IPS DF 4.7 (cell line): ENCODE measurements at regions not wholly inside any gene's neighbourhood (a gene's known extent, or its start where the extent isn't known, plus 50 kb on each side); places are given as distances from the start of the nearest gene placed in this dataset.
"Not testable (repeated sequence)": the region's sequence is repeated elsewhere in the genome, so short reads cannot be mapped to it uniquely, and the experiment has no call there.

Experiments used
- DNase-seq: peaks from one replicate; pipeline ENCODE4 v3.0.0-alpha.2; 2013; ENCODE audit warnings: low spot score; ENCODE audit errors: extremely low read depth

DNA sequence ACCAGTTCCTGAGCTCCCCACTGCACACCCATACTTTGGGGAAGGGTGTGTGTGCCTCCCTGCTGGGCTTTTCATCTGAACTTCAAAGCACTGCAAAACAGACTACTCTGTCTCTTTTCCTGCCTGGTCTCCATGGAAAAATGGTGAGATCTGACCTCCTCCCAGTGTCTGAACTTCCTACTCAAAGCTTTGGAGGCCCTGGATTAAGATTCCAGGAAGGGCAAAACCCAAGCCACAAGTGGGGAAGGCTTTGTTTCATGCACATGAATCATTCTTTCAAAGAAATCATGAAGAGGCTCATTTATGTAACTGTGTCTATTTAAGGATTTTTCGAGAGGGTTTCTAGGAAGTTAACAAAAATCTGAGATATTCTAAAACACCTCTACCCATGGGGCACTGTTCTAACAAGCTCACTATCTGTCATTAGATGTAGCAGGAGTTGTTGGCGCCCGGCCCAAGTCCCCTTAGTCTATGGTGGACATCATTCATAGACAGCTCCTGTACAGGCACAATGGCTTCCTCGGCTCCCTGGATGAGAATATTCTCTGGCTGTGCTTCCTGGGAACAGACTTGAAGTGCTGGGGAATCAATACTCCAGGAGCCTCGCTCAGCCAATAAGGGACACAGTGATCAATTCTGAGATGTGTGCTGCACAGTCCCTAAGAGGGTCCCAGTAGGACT, 224.0 kb downstream of the KTN1 start:
- DNase-seq, result no peak

DNA sequence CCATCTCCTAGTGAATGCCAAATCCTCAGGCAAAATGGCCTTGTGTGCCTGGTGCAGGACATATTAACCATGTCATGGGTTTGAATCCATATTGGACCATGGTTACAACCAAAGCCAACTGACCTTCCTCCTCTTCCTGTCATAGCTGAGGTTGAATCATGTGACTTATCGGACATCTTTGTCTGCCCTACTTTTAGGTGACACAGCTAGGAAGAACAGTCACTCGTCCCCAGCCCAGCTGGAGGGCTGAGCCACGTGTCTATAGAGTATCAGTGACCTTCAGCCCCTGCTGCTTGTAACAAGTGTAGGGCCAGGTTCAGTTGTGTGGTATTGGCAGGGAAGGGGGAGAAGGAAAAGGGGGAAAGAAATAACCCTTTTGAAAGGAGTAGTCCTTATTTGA, 225.2 kb downstream of the KTN1 start:
- no peak for DNase-seq

DNA sequence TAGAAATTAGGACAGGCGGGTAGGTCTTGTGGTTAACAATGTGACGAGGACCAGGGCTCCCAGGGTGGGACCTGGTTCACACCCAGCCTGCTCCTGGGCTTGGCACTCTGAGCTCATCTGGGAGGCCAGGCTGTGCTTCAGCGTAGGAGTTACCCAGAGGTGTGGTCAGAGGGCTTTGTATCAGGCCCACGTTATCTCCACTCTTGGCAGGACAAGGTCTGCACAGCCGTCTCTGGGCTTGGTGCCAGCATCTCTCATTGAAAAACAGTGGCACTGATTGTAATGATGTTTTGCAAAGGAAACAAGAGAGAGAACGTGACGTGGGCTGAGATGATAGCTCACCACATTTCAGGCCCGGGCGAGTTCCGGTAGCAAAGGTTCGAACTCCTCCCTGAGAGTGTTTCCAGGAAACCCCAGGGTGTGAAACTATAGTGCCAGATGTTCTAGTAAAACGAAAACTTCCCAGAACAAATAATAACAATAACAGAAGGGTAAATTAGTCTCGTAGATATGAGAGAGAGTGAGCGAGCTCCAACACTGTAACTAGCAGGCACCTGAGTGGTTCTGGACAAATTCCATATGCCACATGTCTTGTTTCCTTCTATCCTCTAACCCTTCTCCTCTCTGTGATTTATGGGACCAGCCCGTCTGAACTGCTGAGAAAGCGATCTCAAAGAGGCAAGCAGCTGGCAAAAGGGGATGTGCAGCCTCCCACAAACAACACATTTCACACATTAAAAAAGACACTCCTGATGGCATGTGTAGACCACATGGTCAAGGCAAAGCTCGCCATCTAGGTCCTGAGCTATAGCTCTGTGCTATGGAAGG, 227.3 kb downstream of the KTN1 start:
- DNase-seq, result no peak

GRCh38 chr14:55807881-55808379, 227.9 kb downstream of the KTN1 start:
- DNase-seq, result no peak

GRCh38 chr14:55813630-55814029, 233.6 kb downstream of the KTN1 start:
- no peak for DNase-seq

DNA sequence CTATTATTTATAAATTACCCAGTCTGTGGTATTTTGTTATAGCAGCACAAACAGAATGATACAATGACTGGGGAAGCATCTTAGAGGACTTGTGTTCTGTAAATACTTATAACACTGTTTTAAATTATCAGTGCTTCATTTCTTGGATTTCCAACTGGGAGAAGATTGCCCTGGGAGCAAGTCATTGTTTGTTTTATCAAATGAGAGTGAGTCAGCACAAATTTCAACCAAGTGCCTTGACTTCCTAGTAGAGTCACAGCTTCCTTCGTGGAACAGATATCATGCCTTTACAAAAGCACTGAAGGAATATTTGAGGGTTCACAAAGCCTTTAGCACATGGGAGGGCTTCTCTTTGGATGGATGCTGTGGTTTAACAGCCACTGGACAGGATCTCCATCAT, 234.1 kb downstream of the KTN1 start:
- DNase-seq, result no peak

DNA sequence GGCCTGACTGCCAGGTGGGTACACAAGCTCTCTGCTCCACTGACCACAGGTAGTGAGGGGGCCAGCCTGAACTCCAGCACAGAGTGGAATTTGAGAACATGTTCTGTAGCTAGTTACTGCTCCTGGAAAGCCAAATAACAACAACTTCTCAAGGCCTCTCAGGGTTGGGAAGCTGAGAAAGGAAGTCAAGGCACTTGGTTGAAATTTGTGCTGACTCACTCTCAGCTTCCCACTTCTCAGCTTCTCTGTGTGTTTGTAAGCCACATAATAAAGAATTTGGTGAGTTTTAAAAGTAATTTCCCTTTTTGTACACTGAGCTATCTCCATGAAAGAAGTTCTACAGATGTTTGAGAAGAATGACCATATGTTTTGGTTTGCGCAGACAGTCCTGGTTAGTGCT, 234.9 kb downstream of the KTN1 start:
- DNase-seq, result no peak

DNA sequence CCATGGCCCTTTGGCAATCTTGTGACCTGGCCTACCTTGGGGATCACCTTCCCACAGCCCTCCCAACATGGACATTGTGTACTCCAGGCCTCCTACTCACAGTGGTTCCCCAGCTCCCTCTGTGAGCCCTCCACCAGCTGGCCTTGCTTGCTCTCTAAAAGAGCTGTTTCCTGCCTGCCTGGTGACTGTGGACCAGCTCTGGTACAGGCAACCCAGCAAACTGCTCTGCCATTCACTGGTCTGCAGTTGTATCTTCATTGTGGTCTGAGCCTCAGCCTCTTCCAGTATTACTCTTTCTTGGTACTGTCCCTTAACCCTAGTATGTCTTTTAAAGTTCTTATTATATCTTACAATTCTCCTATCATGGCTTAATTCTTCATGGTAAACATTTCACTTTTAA, 236.2 kb downstream of the KTN1 start:
- no peak for DNase-seq

DNA sequence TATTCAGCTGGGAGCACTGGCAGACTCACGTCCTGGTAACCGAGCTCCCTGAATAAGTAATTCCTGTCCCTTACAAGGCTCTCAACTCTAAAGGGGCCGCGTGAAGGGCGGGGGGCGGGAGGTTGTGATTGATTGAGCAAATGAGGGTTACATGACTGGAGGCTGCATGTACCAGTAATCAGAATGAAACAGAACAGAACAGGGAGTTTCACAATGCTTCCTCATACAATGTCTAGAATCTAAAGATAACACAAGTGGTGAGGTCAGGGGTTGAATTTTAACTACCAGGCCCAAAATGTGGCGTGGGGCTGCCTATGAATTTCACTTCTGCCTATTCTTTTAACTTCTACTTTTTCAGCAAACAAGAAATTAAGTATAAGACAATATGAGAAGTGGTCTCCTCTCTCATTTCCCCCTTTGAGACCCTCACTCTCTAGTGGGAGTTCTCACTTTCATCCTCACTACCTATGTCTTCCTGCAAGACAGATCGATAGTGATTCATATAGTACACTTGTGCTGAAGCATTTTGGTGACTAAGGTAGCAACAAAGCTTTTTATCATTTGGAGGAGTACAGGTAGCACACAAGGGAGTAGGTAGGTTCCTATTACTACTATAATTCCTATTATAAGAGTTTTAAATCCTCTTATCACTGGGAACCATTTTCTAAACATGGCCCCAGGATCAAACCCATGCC, 239.8 kb downstream of the KTN1 start:
- no peak for DNase-seq

DNA sequence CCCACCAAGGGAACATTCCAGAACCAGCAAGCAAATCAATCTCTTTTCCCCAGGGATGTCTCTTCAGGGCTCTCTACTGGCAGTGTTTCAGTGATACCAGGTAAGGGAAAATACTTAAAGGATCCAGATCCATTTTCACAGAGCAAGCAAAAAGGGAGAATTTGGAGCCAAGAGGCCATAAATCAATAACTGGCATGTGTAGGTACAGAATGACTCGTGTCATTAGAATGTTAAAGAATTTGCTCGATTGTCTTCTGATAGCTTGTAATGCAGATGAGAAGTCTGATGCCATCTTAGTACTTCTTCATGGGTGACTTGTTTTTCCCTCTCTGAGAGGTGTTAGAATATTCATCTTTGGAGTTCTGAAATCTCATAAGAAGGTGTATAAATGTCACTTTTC, 242.9 kb downstream of the KTN1 start:
- no peak for DNase-seq

DNA sequence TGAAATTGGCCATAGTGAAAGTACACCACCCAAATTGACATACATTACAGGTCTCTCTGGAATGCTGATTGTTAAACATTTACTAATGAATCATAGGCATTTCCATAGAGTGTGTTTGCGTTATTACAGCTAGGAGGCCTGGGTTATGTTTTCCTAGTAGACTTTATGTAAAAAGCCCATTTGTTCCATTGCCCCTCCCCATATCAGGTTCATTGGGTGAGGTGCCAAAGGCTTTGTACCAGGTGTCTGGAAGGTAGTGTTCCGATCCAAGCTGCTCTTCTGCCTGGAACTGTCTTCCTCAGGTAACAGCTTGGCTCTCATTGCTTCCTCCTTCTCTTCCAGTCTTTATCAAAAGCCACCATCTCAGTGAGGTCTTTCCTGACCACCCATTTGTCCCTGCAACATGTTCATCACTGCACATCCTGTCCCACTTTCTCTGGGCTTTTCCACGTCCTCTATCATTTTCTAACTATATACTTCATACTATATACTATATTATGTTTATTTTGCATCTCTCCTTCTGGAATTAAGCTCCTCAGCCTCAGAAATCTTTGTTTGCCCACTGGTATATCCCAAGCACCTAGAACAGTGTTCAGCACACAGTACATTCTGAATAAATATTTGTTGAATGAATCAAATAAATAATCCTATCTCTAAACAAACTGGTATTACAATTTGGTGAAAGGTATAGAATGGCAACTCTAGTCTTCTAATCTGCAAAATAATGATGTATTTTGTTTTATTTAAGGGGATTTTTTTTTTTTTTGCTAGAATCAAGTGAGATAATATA, 252.3 kb downstream of the KTN1 start:
- DNase-seq, result no peak

DNA sequence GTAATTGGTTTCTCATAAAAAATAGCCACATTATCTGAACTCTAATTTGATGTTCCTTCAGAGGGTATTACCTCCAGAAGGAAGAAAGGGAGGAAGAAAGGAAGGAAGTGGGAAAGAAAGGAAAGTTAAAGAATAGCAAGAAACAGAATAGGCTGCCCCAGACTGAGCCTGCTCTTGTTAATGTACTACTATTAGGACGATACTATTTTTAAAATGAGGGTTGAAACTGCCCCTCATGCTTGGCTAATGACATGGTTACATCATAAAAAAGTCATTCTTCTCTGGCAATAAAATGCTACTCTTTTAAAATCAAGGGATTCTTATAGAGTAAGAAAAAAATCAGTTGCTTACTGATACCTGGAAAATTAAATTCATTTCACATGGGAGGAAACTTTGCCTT, 253.0 kb downstream of the KTN1 start:
- DNase-seq, result no peak

DNA sequence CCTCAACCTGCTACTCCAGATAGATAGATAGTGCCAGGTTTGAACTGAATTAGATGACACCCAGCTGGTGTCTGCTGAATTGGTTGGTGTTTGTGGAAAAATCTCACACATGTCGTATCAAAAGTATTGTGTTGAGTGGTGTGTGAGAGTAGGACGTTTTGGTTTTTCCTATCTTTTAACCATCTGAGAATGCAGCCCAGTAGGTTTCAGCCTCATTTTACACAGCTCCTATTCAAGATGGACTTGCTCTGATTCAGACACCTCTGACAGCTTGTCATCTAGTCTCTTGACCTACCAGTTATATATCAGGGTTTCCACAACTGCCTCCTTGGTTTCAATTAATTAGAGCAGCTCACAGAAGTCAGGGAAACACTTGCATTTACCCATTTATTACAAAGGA, 254.4 kb downstream of the KTN1 start:
- DNase-seq, result no peak

GRCh38 chr14:55835985-55836384, 256.0 kb downstream of the KTN1 start:
- DNase-seq, result no peak

- no peak for DNase-seq
Observed at GRCh38 chr14:55837467-55837866, 257.5 kb downstream of the KTN1 start.

GRCh38 chr14:55838529-55839052, 258.6 kb downstream of the KTN1 start:
- no peak for DNase-seq

DNA sequence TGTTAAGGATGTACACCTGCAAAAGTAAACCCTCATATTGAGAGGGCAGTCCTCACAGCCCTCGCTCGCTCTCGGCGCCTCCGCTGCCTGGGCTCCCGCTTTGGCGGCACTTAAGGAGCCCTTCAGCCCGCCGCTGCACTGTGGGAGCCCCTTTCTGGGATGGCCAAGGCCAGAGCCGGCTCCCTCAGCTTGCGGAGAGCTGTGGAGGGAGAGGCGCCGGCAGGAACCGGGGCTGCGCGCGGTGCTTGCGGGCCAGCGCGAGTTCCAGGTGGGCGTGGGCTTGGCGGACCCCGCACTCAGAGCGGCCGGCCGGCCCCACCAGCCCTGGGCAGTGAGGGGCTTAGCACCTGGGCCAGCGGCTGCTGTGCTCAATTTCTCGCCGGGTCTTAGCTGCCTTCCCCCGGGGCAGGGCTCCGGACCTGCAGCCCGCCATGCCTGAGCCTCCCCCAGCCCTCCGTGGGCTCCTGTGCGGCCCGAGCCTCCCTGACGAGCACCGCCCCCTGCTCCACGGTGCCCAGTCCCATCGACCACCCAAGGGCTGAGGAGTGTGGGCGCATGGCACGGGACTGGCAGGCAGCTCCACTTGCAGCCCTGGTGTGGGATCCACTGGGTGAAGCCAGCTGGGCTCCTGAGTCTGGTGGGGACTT, 259.4 kb downstream of the KTN1 start:
- DNase-seq, result not testable (repeated sequence)

- DNase-seq, result no peak
Observed at GRCh38 chr14:55840821-55841220, 260.8 kb downstream of the KTN1 start.

- DNase-seq, result no peak
Observed at GRCh38 chr14:55841625-55842024, 261.6 kb downstream of the KTN1 start.

DNA sequence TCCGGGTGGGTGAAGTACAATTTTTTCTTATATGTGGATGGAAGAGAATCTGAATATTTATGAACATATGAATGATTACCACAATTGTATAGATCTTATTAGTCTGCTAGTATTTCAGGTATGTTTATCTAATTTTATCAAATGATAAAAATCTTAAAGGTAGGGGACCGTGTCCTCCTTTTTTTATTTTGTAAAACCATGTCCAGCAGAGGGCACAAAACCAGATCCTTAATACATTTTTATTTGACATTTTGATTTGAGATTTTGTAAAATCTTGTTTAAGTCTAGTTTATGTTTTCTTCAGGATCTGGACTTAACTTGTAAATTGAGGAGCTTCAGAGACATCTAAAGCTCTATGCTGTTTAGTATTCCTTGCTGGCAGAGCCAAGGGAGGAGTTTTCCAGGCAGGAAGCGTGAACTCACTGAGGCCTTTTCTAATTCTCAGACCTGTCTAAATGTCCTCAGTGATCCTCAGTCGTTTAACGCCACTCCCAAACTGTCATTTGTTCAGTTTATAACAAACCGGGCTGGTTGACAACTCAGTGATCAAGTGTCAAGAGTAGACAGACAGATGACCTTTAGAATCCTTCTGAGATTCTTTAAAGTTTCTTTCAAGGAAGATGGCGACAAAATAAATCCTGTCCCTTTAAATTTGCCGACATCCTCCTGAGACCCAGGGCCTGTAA, 263.9 kb downstream of the KTN1 start:
- no peak for DNase-seq
